ENCODE measurements at regions not wholly inside any gene's neighbourhood (a gene's known extent, or its start where the extent isn't known, plus 50 kb on each side); places are given as distances from the start of the nearest gene placed in this dataset.

DNA sequence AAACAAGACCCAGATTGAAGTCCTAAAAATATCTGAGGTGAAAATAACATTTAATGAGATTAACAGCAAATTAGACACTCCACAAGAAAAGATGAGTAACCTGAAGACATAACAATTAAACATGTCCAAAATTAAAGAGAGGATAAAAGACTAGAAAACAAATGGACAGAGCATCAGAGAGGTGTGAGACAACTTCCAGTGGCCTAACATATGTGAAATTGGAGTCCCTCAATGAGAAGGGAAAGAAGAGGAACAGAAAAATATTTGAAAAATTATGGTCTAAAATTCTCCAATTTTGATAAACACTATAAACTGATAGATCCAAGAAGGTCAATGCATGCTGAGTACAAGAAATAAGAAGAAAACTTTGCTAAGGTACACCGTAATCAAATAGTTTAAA, 151.9 kb downstream of the KITLG start:
- H3K4me1 ChIP-seq (ENCODE audit: control insufficient read depth in 4 of 4, insufficient read depth in 4 of 4, low read length in 3 of 4), result peaks cover 0 to 24% (median 8%) of the 10 kb centered on the region in 4 donors
- H3K9me3 ChIP-seq (ENCODE audit: control insufficient read depth in 4 of 4, low read length in 3 of 4), result no peaks in the 10 kb centered on the region
- H3K4me3 ChIP-seq (ENCODE audit: low read depth in 1 of 3, low read length in 3 of 3), result no peak overlapping the region
- no peaks in the 10 kb centered on the region for H3K27me3 ChIP-seq (ENCODE audit: control insufficient read depth in 4 of 4, insufficient read depth in 4 of 4, low read length in 3 of 4)
- TF ChIP-seq, protein P1, sequence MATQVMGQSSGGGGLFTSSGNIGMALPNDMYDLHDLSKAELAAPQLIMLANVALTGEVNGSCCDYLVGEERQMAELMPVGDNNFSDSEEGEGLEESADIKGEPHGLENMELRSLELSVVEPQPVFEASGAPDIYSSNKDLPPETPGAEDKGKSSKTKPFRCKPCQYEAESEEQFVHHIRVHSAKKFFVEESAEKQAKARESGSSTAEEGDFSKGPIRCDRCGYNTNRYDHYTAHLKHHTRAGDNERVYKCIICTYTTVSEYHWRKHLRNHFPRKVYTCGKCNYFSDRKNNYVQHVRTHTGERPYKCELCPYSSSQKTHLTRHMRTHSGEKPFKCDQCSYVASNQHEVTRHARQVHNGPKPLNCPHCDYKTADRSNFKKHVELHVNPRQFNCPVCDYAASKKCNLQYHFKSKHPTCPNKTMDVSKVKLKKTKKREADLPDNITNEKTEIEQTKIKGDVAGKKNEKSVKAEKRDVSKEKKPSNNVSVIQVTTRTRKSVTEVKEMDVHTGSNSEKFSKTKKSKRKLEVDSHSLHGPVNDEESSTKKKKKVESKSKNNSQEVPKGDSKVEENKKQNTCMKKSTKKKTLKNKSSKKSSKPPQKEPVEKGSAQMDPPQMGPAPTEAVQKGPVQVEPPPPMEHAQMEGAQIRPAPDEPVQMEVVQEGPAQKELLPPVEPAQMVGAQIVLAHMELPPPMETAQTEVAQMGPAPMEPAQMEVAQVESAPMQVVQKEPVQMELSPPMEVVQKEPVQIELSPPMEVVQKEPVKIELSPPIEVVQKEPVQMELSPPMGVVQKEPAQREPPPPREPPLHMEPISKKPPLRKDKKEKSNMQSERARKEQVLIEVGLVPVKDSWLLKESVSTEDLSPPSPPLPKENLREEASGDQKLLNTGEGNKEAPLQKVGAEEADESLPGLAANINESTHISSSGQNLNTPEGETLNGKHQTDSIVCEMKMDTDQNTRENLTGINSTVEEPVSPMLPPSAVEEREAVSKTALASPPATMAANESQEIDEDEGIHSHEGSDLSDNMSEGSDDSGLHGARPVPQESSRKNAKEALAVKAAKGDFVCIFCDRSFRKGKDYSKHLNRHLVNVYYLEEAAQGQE (IDR thresholded peaks at IDR 0.05), result no peak
- no peak for TF ChIP-seq JUND (IDR thresholded peaks at IDR 0.05)
- TF ChIP-seq HNF4G (IDR thresholded peaks at IDR 0.05), result no peak
- no peak for TF ChIP-seq RAD21 (IDR thresholded peaks at IDR 0.05)
- TF ChIP-seq YY1 (IDR thresholded peaks at IDR 0.05), result no peak
- TF ChIP-seq GABPA (IDR thresholded peaks at IDR 0.05 in 1 of 2, conservative IDR thresholded peaks at IDR 0.05 in 1 of 2), result no peak
- TF ChIP-seq TAF1 (conservative IDR thresholded peaks at IDR 0.05), result no peak
- TF ChIP-seq, protein P2, sequence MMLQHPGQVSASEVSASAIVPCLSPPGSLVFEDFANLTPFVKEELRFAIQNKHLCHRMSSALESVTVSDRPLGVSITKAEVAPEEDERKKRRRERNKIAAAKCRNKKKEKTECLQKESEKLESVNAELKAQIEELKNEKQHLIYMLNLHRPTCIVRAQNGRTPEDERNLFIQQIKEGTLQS (IDR thresholded peaks at IDR 0.05), result no peak
- no peak for TF ChIP-seq FOXA2 (IDR thresholded peaks at IDR 0.05)
- TF ChIP-seq NR2F2 (IDR thresholded peaks at IDR 0.05), result no peak
- TF ChIP-seq, protein P3, sequence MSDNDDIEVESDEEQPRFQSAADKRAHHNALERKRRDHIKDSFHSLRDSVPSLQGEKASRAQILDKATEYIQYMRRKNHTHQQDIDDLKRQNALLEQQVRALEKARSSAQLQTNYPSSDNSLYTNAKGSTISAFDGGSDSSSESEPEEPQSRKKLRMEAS (IDR thresholded peaks at IDR 0.05), result no peak
- TF ChIP-seq, protein P4, sequence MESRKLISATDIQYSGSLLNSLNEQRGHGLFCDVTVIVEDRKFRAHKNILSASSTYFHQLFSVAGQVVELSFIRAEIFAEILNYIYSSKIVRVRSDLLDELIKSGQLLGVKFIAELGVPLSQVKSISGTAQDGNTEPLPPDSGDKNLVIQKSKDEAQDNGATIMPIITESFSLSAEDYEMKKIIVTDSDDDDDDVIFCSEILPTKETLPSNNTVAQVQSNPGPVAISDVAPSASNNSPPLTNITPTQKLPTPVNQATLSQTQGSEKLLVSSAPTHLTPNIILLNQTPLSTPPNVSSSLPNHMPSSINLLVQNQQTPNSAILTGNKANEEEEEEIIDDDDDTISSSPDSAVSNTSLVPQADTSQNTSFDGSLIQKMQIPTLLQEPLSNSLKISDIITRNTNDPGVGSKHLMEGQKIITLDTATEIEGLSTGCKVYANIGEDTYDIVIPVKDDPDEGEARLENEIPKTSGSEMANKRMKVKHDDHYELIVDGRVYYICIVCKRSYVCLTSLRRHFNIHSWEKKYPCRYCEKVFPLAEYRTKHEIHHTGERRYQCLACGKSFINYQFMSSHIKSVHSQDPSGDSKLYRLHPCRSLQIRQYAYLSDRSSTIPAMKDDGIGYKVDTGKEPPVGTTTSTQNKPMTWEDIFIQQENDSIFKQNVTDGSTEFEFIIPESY (IDR thresholded peaks at IDR 0.05), result no peak
- TF ChIP-seq RXRA (IDR thresholded peaks at IDR 0.05), result no peak
- no peak for TF ChIP-seq FOXA1 (IDR thresholded peaks at IDR 0.05)
- WGBS, result 97% methylated on average over 1 of the region's 1 CpG
- H3K27ac ChIP-seq (ENCODE audit: low read depth in 1 of 2, low read length in 2 of 2), result no peak overlapping the region
- no peak for DNase-seq (ENCODE audit: low spot score)
- no peak overlapping the region for H3K9ac ChIP-seq (ENCODE audit: low read depth in 1 of 2, low read length in 2 of 2)
- no peaks in the 10 kb centered on the region for H3K36me3 ChIP-seq (ENCODE audit: control insufficient read depth in 4 of 4, insufficient read depth in 3 of 4, low read depth in 1 of 4, low read length in 3 of 4)

DNA sequence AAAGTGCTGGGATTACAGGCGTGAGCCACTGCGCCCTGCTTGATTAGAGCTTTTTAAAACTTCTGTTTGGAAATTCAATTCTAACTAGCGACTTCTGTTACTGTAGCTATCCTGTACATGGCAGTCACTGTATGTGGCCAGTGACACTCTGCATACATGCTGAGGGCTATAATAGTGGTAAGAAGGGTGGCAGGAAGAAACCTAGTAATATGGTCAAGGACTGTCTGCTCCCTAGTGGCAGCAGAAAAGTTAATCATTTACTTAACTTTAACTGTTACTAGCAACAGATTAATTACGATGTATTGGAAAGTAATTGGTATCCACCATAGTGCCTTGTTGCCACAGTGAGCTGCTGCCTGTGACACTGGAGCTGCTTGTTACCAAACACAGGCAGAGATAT, 149.0 kb downstream of the KITLG start:
- no peak overlapping the region for H3K27ac ChIP-seq (ENCODE audit: low read depth in 1 of 2, low read length in 2 of 2)
- H3K4me1 ChIP-seq (ENCODE audit: control insufficient read depth in 4 of 4, insufficient read depth in 4 of 4, low read length in 3 of 4), result peaks cover 0 to 12% (median under 1%) of the 10 kb centered on the region in 4 donors
- H3K9ac ChIP-seq (ENCODE audit: low read depth in 1 of 2, low read length in 2 of 2), result no peak overlapping the region
- TF ChIP-seq YY1 (IDR thresholded peaks at IDR 0.05) (no peak), GABPA (IDR thresholded peaks at IDR 0.05 in 1 of 2, conservative IDR thresholded peaks at IDR 0.05 in 1 of 2) (no peak), RXRA (IDR thresholded peaks at IDR 0.05) (no peak), TAF1 (conservative IDR thresholded peaks at IDR 0.05) (no peak), HNF4G (IDR thresholded peaks at IDR 0.05) (no peak), NR2F2 (IDR thresholded peaks at IDR 0.05) (no peak), RAD21 (IDR thresholded peaks at IDR 0.05) (no peak), HNF4A (conservative IDR thresholded peaks at IDR 0.05) (no peak), JUND (IDR thresholded peaks at IDR 0.05) (no peak), FOXA1 (IDR thresholded peaks at IDR 0.05) (no peak), EGR1 (IDR thresholded peaks at IDR 0.05; ENCODE audit: low read depth in 2 of 2) (no peak)
- TF ChIP-seq, protein P3 (IDR thresholded peaks at IDR 0.05), result no peak
- TF ChIP-seq, protein P5, sequence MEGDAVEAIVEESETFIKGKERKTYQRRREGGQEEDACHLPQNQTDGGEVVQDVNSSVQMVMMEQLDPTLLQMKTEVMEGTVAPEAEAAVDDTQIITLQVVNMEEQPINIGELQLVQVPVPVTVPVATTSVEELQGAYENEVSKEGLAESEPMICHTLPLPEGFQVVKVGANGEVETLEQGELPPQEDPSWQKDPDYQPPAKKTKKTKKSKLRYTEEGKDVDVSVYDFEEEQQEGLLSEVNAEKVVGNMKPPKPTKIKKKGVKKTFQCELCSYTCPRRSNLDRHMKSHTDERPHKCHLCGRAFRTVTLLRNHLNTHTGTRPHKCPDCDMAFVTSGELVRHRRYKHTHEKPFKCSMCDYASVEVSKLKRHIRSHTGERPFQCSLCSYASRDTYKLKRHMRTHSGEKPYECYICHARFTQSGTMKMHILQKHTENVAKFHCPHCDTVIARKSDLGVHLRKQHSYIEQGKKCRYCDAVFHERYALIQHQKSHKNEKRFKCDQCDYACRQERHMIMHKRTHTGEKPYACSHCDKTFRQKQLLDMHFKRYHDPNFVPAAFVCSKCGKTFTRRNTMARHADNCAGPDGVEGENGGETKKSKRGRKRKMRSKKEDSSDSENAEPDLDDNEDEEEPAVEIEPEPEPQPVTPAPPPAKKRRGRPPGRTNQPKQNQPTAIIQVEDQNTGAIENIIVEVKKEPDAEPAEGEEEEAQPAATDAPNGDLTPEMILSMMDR (IDR thresholded peaks at IDR 0.05; ENCODE audit: low read depth, low read length, missing input control), result no peak
- TF ChIP-seq, protein P1 (IDR thresholded peaks at IDR 0.05), result no peak
- TF ChIP-seq, protein P4 (IDR thresholded peaks at IDR 0.05), result no peak
- no peak overlapping the region for H3K4me3 ChIP-seq (ENCODE audit: low read depth in 1 of 3, low read length in 3 of 3)
- H3K36me3 ChIP-seq (ENCODE audit: control insufficient read depth in 4 of 4, insufficient read depth in 3 of 4, low read depth in 1 of 4, low read length in 3 of 4), result no peaks in the 10 kb centered on the region
- no peaks in the 10 kb centered on the region for H3K27me3 ChIP-seq (ENCODE audit: control insufficient read depth in 4 of 4, insufficient read depth in 4 of 4, low read length in 3 of 4)
- WGBS, result 82% methylated on average over 4 of the region's 4 CpGs
- no peaks in the 10 kb centered on the region for H3K9me3 ChIP-seq (ENCODE audit: control insufficient read depth in 4 of 4, low read length in 3 of 4)
- DNase-seq (ENCODE audit: low spot score), result no peak

Data from liver (tissue), 8 donors.